ENCODE measurements at regions not wholly inside any gene's neighbourhood (a gene's known extent, or its start where the extent isn't known, plus 50 kb on each side); places are given as distances from the start of the nearest gene placed in this dataset.
A peak's percentile ranks its signal among the peaks of the same experiment; 100 is the strongest.
"Not testable (repeated sequence)": the region's sequence is repeated elsewhere in the genome, so short reads cannot be mapped to it uniquely, and the experiment has no call there.

DNA sequence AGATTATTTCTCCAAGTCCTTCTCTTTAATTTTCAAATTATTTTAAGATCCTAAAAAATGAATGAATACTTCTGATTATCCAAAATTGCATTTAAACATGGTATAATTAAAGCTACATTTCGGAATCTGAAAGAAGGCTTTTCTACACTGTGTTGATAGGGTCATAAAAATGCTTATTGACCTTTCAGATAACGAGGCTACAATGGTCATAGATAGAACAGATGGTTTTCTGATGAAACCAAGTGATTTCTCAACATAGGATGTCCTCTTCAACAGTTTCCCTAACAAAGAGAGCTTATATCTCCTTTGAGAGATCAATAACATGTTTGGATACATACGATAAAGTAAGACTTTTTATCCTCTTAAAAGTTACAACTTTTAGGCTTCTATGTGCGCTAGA, 201.1 kb downstream of the PTH2R start:
- H3K27ac ChIP-seq = no peak overlapping the region
- no peak for DNase-seq (ENCODE audit: low read depth, low spot score)

DNA sequence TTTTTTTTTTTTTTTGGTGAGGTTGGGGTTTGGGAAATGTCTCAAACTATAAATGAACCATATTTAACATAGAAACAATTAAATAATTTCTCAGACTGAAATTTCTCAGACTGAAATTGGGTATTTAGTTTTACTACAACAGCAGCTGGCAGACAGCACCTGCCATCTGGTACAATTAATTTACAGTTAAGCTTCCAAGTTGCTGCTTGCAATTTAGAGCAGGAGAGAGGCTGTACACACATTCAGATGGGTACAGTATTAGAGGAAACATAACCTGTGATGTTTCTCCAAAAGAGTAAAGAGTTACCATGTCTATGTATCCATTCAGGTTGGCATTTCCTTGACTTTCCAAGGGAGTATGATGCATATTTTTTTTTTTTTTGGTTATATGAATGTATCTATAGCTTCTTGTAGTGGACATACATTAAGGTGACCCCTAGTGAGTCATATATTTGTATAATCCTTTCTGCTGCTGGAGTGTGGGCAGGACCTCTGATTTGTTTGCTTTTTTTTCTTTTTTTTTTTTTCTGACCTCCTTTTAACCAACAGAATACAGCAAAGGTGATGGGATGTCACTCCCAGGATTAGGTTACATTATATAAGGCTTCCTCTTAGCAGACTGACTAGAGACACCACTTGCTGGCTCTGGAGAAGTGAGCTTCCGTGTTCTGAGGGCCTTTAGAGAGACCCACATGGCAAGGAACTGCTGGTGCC, 201.7 kb downstream of the PTH2R start:
- DNase-seq (ENCODE audit: low read depth, low spot score) = no peak
- no peak overlapping the region for H3K27ac ChIP-seq

DNA sequence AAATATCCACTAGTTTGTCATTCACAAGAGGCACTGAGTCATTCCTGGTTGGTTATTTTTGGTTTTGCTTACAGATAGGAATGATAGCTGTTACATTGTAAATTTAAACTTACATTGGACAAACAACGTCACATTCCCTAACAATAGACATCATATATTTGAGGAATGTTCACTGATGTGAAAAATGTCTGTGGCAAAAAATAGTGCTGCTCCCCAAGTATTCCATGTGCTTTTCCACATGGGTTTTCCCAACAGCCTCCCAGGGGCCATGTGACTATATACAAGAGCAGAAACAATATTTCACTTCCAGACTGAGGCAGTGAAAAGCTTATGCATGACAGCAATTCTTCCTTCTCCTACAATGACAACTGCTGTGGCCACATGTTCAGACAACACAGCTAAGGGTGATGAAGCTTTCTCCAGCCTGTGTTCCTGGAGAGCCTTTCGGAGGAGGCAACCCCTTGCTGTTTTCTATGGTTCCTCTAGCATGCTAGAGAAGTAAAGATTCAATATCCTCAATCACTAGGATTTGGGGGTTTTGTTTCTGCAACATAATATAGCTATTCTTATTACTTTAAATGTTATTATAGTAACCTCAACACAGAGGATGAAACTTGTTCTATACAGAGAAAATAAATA, 202.7 kb downstream of the PTH2R start:
- no peak overlapping the region for H3K27ac ChIP-seq
- no peak for DNase-seq (ENCODE audit: low read depth, low spot score)

DNA sequence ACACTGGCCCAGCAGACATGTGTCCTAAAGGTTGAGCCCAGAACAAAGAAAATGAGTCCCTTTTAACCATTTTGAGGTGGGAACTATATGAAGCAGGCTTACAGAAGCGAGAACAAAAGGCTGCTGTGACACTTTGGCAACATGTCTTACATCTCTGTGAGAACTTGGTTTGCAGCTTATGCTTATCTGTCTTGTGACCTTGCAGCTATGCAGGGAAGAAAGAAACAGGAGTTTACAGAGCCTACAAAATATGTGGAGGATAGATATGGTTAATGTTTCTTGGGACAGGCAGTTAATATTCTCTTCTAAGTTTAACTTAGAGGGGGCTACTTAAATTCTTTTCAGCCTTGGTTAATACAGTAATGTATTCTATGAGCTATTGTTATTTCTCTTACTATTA, 209.1 kb downstream of the PTH2R start:
- not testable (repeated sequence) for H3K27ac ChIP-seq; DNase-seq (ENCODE audit: low read depth, low spot score)

DNA sequence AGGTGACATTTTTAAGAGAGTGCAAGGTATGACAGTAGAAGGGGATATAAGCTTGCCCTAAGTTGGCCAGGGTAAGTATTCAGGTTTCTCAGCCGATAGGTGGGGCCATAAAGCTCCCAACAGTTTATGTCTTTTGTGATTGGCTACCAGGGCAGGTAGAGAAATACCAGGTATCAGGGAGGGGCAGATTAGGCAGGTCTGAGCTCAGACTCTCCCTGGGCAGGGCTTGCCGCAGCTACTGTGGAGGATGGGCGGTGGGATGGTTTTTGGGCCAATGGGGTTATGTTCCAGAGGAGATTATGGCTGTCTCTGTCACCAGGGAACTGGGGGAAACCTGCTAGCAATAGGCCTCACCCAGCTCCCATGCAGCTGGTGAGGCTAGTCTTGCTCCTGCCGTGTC, 211.6 kb downstream of the PTH2R start:
- H3K27ac ChIP-seq = no peak overlapping the region
- DNase-seq (ENCODE audit: low read depth, low spot score) = no peak

DNA sequence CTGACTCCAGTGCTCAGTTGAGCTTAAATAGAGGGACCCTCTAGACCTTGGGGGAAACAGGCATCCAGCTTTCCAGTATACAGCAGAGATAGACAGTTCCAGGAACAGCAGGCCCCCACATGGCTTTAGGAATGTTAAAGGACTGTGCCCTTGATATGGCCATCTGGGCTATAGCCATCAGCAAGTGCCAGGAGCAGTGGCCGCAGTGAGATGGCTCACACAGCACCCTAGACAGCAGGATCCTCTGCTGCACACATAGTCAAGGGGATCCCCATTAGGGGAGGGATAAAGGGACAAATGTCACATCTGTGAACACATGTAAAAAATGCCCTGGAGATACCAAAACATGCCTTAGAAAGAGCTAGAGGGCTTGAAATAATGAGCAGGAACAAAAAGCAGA, 213.4 kb downstream of the PTH2R start:
- DNase-seq (ENCODE audit: low read depth, low spot score) = no peak
- no peak overlapping the region for H3K27ac ChIP-seq

DNA sequence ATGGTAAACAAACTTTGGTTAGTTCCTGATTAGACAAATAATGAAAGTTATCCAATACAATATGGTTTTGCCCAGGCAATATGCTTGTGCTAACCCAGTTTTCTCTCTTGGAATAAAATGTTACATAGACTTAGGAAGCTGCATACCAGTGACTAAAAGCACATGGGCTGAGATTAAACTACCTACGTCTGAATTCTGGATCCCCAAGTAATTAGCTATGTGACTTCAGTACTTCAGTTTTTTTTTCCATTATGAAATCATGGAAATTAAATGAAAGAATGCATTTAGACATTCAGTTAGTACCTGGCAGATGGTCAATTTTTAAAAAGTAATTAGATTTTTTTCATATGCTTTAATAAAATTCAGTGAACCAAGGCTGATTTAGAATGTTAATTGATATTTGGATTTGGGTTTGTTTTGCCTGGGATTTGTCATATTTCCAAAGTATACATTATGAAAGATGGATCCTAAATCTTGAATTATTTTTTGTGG, 213.9 kb downstream of the PTH2R start:
- no peak for DNase-seq (ENCODE audit: low read depth, low spot score)

DNA sequence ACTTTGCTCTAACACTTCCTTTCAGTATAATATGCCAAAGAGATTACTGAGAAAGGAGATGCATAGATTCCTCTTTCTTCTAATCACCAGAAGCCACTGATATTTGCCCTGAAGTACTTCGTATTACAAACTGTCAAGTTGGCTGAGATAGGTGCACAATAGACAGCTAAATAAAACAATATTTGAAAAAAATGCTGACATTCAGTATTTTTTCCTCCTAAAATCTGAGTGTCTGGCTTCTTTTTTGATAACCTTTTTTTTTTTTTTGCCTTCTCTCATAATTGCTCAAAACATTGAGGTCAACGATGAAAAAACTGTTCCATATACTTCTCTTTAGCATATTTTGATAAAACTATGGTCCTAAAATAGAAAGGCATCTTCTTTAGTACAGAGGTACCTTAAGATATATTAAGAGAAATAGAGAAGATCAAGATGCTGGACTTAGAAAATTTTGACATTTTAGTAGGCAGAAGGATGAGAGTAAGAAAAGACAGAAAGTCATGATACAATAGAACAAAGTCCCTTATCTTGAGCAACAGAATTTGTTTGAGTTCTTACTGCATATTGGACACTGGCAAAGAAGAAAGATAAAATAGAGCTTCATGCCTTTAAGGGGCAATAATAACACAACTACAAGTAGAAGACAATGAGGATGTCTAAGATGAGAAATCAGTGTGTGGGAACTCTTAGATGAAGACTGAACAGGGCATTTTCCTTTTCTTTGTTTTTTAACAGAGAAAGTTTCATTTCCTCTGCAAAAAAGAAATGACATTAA, 220.7 kb downstream of the PTH2R start:
- no peak for DNase-seq (ENCODE audit: low read depth, low spot score)
- no peak overlapping the region for H3K27ac ChIP-seq

More for the DNA sequence above, 213.9 kb downstream of the PTH2R start:
- no peak overlapping the region for H3K27ac ChIP-seq

DNA sequence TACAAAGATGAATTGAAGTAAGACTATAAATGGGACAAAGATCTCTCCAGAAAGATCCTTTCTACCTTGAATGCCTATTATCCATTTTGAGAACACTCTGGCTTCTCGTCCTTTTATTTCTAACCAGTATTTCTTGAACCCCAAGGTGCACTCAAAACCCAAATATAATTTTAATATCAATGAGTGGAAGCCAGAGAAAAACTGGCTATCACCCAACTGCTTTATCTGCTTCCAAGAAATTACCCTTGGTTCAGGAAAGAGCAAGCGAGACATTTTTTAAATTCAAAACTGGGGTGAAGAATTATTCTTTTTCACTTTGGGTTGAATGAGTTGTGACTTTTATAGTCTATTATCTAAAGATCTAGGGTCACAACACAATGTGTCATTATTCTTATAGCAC, 221.3 kb downstream of the PTH2R start:
- DNase-seq (ENCODE audit: low read depth, low spot score) = no peak
- no peak overlapping the region for H3K27ac ChIP-seq

DNA sequence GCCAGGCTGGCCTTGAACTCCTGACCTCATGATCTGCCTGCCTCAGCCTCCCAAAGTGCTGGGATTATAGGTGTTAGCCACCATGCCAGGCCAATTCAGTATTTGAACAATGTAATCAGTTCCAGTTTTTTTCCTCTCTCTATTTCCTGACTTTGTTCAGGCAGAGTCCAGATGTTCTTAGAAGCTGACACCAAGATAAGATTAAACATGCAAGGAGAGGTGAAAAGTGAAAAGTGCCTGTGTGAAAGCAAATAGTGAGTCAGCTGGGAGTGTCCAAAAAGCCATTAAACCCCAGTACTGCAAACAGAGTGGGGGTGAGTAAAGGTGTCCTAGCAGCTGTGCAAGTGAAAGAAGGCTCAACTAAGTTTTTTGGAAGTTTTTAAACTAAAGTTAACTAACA, 231.5 kb downstream of the PTH2R start:
- peak; percentile 54 for DNase-seq (ENCODE audit: low read depth, low spot score)
- no peak overlapping the region for H3K27ac ChIP-seq

DNA sequence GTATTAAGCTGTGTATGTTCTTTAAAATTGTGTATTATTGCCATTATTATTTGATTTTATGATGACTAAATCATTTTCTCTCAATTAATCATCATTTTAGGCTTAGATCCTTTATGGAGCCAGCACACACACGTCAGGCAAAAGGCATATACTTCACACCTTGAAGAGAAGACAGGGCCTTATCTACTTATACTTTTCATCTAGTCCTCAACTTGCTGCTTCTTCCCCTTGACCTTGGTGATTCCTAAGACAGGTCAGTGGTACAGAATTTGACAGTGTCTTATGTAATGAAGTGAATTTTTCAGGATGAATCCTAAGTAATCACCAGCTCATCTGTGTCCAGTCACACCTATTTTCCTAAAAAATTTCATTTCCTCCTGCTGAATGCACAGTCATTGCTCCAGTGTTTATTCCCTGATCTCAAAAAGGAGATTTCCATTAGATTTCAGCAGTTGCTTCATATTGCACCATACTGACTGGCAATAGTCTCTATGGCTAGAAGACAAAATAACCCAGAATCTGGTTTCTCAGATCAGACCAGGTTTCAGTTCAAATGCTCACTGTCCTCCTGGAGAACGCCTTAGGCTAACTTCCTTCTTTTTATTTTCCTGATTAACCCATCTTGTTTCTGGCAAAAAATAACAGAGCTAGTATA, 235.7 kb downstream of the PTH2R start:
- H3K27ac ChIP-seq = no peak overlapping the region
- no peak for DNase-seq (ENCODE audit: low read depth, low spot score)

DNA sequence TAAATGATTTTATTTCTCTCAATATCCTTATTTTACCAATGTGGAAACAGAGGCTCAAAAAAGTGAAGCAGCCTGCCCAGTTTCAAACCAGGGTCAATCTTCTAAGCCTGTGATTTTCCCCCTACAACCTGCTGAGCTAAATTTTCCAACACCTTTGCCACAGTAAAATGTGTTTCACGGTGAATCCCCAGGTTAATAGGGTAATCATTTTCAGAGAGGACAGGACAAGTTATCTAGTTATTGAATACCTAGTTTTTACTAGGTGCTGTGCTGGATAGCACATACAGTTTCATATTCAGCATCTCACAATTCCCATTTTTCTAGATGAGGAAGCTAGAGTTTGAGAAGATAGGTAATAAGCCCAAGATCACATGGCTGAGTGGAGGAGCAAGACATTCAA, 236.6 kb downstream of the PTH2R start:
- H3K27ac ChIP-seq = no peak overlapping the region
- DNase-seq (ENCODE audit: low read depth, low spot score) = no peak

DNA sequence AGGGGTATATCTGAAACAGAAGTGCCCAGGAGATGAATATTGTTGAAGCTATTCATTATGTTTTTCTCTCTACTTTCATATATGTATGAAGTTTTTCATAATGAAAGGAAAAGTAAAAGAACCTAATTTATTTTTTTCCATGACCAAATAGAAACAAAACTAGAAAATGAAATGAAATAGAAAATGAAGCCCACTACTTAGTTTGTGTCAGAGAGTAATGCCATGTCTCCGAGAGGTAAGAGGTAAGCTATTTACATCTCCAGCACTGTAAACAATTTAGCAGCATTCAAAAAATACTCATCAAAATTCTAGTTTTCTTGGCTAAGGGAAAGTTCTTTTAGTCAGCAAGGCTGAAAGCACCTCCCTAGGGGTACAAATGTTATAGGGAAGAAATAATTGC, 238.6 kb downstream of the PTH2R start:
- H3K27ac ChIP-seq = no peak overlapping the region
- no peak for DNase-seq (ENCODE audit: low read depth, low spot score)

DNA sequence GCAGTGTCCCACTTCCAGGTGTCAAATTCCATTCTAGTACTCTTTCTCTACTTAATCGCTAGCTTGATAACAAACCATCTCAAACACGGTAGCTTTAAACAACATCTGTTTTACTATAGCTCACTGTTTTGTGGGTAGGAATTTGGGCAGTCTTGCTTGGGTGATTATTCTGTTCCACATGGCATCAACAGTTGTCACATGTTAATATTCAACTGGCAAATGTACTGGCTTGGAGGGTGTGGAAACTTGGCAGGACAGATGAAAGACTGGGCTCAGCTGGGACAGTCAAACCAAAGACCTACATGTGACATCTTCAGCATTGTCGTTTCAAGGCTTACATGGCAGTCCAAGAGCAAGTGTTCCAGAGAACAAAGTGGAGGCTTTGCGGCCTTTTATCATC, 241.8 kb downstream of the PTH2R start:
- H3K27ac ChIP-seq = no peak overlapping the region
- no peak for DNase-seq (ENCODE audit: low read depth, low spot score)

DNA sequence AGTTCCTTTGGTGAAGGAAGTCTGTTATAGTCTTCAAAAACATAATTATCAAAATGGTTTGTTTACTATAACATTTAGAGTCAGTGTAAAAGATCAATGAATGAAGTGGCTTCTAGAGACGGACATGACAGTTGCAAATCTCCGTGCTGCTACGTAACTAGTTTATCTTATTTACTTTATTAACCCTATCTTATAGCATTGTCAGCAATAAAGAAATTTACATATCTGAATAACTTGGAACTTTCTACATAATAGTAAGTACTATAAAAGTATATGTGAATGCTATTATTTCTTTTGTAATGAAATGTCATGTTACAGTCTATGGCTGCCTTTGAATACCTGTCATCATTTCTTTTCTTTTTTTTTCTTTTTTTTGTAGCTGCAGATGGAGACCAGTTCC, 246.8 kb downstream of the PTH2R start:
- DNase-seq (ENCODE audit: low read depth, low spot score) = no peak
- no peak overlapping the region for H3K27ac ChIP-seq

DNA sequence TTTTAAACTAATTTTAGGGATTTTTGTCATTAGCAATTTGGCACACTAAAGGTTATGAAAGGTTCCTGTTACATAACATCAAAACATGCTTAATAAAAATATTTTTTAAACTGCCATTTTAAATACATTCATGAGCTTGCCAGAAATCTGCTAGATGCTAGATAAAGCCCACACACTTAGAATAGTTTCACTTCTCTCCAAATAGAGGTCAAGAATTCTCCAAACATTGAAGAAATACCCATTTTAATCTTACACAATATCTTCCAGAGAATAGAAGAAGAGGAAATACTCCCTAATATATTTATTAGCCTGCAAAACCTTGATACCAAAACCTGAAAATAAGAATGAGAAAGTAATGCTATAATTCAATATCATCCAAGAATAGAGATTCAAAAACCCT, 247.5 kb downstream of the PTH2R start:
- DNase-seq (ENCODE audit: low read depth, low spot score) = no peak
- H3K27ac ChIP-seq = no peak overlapping the region

DNA sequence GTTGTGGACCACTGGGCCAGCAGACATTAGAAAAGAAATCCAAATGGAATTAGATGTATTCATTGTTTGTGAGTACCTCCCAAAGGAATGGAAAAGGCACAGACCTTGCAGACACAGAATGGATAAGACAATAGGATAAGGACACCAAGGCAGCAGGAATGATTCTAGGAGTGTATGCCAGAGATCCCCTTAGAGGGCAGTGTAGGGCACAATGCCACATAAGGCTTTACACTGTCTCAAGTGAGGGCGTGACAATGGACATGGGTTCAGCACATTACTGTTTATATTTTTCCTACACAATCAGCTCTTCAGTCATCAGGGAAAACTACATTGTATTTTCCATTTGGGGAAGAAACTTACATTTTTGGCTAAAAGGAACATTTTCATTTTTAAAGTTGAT, 250.9 kb downstream of the PTH2R start:
- H3K27ac ChIP-seq = no peak overlapping the region
- no peak for DNase-seq (ENCODE audit: low read depth, low spot score)

DNA sequence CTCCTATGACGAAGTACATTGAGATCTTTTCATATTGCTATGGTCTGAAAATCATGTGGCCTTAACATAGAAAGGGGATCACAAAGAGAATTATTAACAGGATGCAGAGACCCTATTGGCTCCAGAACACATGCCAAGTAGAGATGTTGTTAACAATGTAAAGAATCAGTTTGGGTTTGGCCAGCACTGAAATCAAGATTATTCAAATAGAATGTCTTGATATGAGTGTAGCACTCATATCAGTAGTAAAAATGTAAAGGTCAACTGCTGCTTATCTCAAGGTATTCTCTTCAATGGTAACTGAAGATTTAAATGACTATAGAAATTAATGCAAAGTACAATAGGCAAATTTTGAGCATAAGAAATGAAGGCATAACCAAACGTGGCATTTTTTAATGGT, 262.8 kb downstream of the PTH2R start:
- no peak for DNase-seq (ENCODE audit: low read depth, low spot score)
- H3K27ac ChIP-seq = no peak overlapping the region

DNA sequence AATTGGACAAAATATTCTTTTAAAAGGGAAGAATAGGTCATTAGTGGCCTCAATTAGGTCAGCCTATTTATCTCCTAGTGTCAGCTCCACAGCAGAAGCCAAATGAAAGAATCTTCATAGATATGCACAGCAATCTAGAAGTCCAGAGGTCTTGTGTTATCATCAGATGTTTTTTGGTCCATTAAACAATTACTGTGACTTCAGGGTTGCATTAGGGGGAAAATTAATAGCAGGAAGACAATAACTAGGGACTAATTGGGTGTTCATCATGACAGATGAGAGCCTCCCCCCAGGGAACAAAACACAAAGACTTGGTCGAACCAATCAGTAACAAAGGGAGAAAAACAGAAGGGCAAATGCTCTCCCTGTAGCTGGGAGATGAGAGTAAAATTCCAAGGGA, 264.7 kb downstream of the PTH2R start:
- no peak overlapping the region for H3K27ac ChIP-seq
- DNase-seq (ENCODE audit: low read depth, low spot score) = no peak

DNA sequence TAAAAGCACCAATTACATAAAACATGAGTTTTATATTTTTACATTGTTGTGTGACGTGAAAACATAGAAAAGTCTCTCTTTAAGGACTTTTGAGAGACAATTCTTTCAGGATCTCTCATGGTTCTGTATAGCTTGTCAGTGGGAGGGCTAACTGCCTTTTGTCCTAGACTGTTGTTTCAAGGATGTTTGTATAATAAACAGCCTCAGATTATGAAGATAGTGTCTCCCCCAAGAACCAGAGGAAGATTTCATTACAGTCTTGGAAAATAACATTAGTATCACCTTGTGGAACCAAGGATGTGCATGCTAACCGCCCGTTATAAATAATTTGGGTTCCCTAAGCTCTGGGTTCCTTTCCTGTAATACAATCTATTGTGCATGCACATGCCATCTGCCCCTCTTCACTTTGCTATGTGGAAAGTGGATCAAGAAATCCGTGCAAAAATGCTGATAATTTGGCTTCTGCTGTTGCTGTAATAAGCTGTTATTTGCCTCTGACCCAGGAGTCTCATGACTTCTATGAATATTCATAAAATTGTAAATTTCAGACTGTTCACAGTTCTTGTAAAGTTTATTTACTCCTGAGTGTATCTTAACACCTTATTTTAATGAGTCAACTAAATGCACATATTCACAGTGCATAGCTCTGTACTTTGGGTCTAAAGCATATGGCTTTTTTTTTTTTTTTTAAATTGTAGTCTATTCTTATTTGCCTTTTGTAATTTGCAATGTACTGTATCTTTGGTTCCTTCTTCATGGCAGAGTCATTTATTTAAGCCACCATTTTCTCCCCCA, 265.5 kb downstream of the PTH2R start:
- no peak for DNase-seq (ENCODE audit: low read depth, low spot score)
- no peak overlapping the region for H3K27ac ChIP-seq
